PC-9 (cell line): ENCODE measurements at regions not wholly inside any gene's neighbourhood (a gene's known extent, or its start where the extent isn't known, plus 50 kb on each side); places are given as distances from the start of the nearest gene placed in this dataset.

Experiments
- BruUV-seq: library from RNA; stranded (reverse); fragments of 400-500 nt; replicated peaks from 2 replicates; lab custom pipeline; 2021; lab: Mats Ljungman, UMichigan
- CTCF ChIA-PET: fragments of 300-600 bp; sonication (Branson Sonifier 250); formaldehyde crosslinking; loops from one replicate; lab custom pipeline; 2022; ENCODE audit warnings: antibody characterized with exemption; lab: Charles Lee
- POLR2A ChIA-PET: fragments of 300-600 bp; sonication (Branson Sonifier 250); formaldehyde crosslinking; loops from one replicate; lab custom pipeline; 2022; ENCODE audit warnings: antibody characterized with exemption; ENCODE audit not compliant: unreplicated experiment; lab: Charles Lee
- DNase-seq, 2 experiments: peaks; one replicate each; pipeline versions ENCODE4 v3.0.0 to v3.0.0-alpha.2; 2015 to 2022; ENCODE audit warnings: mixed read lengths in 1 of 2
- H2AFZ ChIP-seq: fragments of 200-600 bp; sonication (generic); 2 replicates; pipeline ENCODE4 v1.8.1; 2017; ENCODE audit warnings: antibody characterized with exemption
- H3F3A ChIP-seq: fragments of 200-600 bp; sonication (generic); 2 replicates; pipeline ENCODE4 v1.8.1; 2017; ENCODE audit warnings: antibody characterized with exemption, mild to moderate bottlenecking, low read depth; ENCODE audit not compliant: insufficient read depth
- H3K27ac ChIP-seq: fragments of 200-600 bp; sonication (generic); 2 replicates; pipeline ENCODE4 v1.6.1; 2016; ENCODE audit warnings: mixed run types
- H3K27me3 ChIP-seq: fragments of 200-600 bp; sonication (generic); 2 replicates; pipeline ENCODE4 v1.6.1; 2016; ENCODE audit warnings: low read depth, mixed run types; ENCODE audit not compliant: insufficient read depth
- H3K36me3 ChIP-seq: fragments of 200-600 bp; sonication (generic); 2 replicates; pipeline ENCODE4 v1.6.1; 2016; ENCODE audit warnings: low read depth, mixed run types
- H3K4me1 ChIP-seq: fragments of 200-600 bp; sonication (generic); replicated peaks from 2 replicates; pipeline ENCODE4 v1.6.1; 2016; ENCODE audit warnings: mixed run types; ENCODE audit not compliant: insufficient read depth
- H3K4me2 ChIP-seq: fragments of 200-600 bp; sonication (generic); 2 replicates; pipeline ENCODE4 v1.6.1; 2017; ENCODE audit warnings: mixed run types
- H3K4me3 ChIP-seq: fragments of 200-600 bp; sonication (generic); 2 replicates; pipeline ENCODE4 v1.6.1; 2016; ENCODE audit warnings: mixed run types
- H3K79me2 ChIP-seq: fragments of 200-600 bp; sonication (generic); 2 replicates; pipeline ENCODE4 v1.6.1; 2017; ENCODE audit warnings: low read depth, mixed run types
- H3K9me2 ChIP-seq: fragments of 200-600 bp; sonication (generic); 2 replicates; pipeline ENCODE4 v1.8.1; 2017; ENCODE audit warnings: mild to moderate bottlenecking; ENCODE audit not compliant: insufficient read depth
- H3K9me3 ChIP-seq: fragments of 200-600 bp; sonication (generic); 2 replicates; pipeline ENCODE4 v1.8.1; 2016; ENCODE audit warnings: low read depth; ENCODE audit not compliant: insufficient read depth
- H4K20me1 ChIP-seq: fragments of 200-600 bp; sonication (generic); 2 replicates; pipeline ENCODE4 v1.8.1; 2017; ENCODE audit not compliant: insufficient read depth
- EZH2 ChIP-seq: fragments of 200-600 bp; sonication (generic); IDR thresholded peaks from 2 replicates; pipeline ENCODE4 v1.8.0; 2017; ENCODE audit warnings: antibody characterized with exemption, low read depth
- intact Hi-C: fragments of 100-400 bp; cut with micrococcal nuclease; formaldehyde crosslinking; loops from one replicate; pipeline ENCODE4 v1.10.0; 2022; ENCODE audit not compliant: unreplicated experiment
- TF ChIP-seq, protein P1 (sequence below): fragments of 200-600 bp; sonication (generic); conservative IDR thresholded peaks from 2 replicates; pipeline ENCODE4 v1.6.1; 2017; ENCODE audit warnings: mixed run types, antibody characterized with exemption, mild to moderate bottlenecking, moderate library complexity

DNA sequence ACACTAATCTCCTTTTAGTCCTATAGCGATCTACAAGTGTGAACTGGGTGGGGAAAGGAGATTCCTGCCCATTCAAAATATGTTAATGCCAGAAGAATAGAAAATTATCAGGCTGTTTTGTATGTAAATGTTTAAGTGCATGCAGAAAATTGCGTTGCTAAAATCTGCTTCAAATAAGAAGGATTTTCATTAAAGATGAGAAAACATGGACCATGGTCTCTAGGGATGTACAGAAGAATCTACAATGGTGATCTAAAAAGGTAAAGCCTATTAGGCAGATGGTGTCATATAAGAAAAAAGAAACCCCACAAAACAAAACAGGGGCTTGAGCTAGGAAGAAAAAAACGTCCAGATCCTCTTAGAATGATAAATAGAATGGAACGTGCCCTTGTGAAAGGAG, 287.5 kb upstream of the ROBO1 start:
- no peaks in the 10 kb centered on the region for H3K79me2 ChIP-seq
- no peak overlapping the region for H3K27ac ChIP-seq
- TF ChIP-seq, protein P1, sequence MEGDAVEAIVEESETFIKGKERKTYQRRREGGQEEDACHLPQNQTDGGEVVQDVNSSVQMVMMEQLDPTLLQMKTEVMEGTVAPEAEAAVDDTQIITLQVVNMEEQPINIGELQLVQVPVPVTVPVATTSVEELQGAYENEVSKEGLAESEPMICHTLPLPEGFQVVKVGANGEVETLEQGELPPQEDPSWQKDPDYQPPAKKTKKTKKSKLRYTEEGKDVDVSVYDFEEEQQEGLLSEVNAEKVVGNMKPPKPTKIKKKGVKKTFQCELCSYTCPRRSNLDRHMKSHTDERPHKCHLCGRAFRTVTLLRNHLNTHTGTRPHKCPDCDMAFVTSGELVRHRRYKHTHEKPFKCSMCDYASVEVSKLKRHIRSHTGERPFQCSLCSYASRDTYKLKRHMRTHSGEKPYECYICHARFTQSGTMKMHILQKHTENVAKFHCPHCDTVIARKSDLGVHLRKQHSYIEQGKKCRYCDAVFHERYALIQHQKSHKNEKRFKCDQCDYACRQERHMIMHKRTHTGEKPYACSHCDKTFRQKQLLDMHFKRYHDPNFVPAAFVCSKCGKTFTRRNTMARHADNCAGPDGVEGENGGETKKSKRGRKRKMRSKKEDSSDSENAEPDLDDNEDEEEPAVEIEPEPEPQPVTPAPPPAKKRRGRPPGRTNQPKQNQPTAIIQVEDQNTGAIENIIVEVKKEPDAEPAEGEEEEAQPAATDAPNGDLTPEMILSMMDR: no peak
- no peak for TF ChIP-seq EZH2
- POLR2A ChIA-PET: no interaction called here
- no peaks in the 10 kb centered on the region for H3K4me1 ChIP-seq
- CTCF ChIA-PET: no interaction called here
- H3K9me3 ChIP-seq: no peaks in the 10 kb centered on the region
- H3K36me3 ChIP-seq: no peaks in the 10 kb centered on the region
- H2AFZ ChIP-seq: no peak overlapping the region
- no peak for DNase-seq
- no peak overlapping the region for H3K4me2 ChIP-seq
- intact Hi-C loops: no loop called here
- H4K20me1 ChIP-seq: no peaks in the 10 kb centered on the region
- no peaks in the 10 kb centered on the region for H3K27me3 ChIP-seq
- BruUV-seq: no TSS peak
- H3K4me3 ChIP-seq: no peak overlapping the region
- H3F3A ChIP-seq: no peaks in the 10 kb centered on the region
- H3K9me2 ChIP-seq: no peaks in the 10 kb centered on the region

GRCh38 chr3:80052271-80052670, 284.5 kb upstream of the ROBO1 start:
- Histone ChIP-seq H4K20me1 (no peaks in the 10 kb centered on the region), H3K79me2 (no peaks in the 10 kb centered on the region), H3F3A (no peaks in the 10 kb centered on the region), H3K4me1 (no peaks in the 10 kb centered on the region), H3K4me3 (no peak overlapping the region), H3K9me3 (no peaks in the 10 kb centered on the region), H3K36me3 (no peaks in the 10 kb centered on the region), H3K27me3 (no peaks in the 10 kb centered on the region), H3K9me2 (no peaks in the 10 kb centered on the region; the same call in 1 of the 2 replicates), H2AFZ (no peak overlapping the region), H3K27ac (no peak overlapping the region), H3K4me2 (no peak overlapping the region)
- intact Hi-C loops: no loop called here
- ChIA-PET CTCF (no interaction called here), POLR2A (no interaction called here)
- TF ChIP-seq EZH2: no peak
- BruUV-seq: no TSS peak
- no peak for DNase-seq

GRCh38 chr3:80051602-80051962, 283.8 kb upstream of the ROBO1 start:
- intact Hi-C loops: no loop called here
- no peaks in the 10 kb centered on the region for H3F3A ChIP-seq
- no peaks in the 10 kb centered on the region for H3K27me3 ChIP-seq
- H3K9me3 ChIP-seq: no peaks in the 10 kb centered on the region
- H4K20me1 ChIP-seq: no peaks in the 10 kb centered on the region
- no peak overlapping the region for H3K4me3 ChIP-seq
- no peaks in the 10 kb centered on the region for H3K79me2 ChIP-seq
- ChIA-PET POLR2A (no interaction called here), CTCF (no interaction called here)
- no peaks in the 10 kb centered on the region for H3K36me3 ChIP-seq
- H3K4me2 ChIP-seq: no peak overlapping the region
- H3K4me1 ChIP-seq: no peaks in the 10 kb centered on the region
- no peak for DNase-seq
- H3K27ac ChIP-seq: no peak overlapping the region
- TF ChIP-seq, protein P1: no peak
- TF ChIP-seq EZH2: no peak
- H3K9me2 ChIP-seq: no peaks in the 10 kb centered on the region; the same call in 1 of the 2 replicates
- no peak overlapping the region for H2AFZ ChIP-seq
- BruUV-seq: no TSS peak
